GM21390 (cell line): ENCODE measurements at regions not wholly inside any gene's neighbourhood (a gene's known extent, or its start where the extent isn't known, plus 50 kb on each side); places are given as distances from the start of the nearest gene placed in this dataset.

ENCODE experiments used
- ATAC-seq: cut with Tn5 transposase; IDR thresholded peaks from one replicate; pipeline ENCODE4 v1.9.1; 2021; ENCODE audit not compliant: unreplicated experiment

GRCh38 chr7:54632696-54633095 is 90.5 kb downstream of the VSTM2A start:
- no peak for ATAC-seq

GRCh38 chr7:54629771-54630170 is 87.6 kb downstream of the VSTM2A start:
- ATAC-seq: no peak

GRCh38 chr7:54622696-54623309 is 80.6 kb downstream of the VSTM2A start:
- no peak for ATAC-seq
